ENCODE measurements at regions not wholly inside any gene's neighbourhood (a gene's known extent, or its start where the extent isn't known, plus 50 kb on each side); places are given as distances from the start of the nearest gene placed in this dataset.

DNA sequence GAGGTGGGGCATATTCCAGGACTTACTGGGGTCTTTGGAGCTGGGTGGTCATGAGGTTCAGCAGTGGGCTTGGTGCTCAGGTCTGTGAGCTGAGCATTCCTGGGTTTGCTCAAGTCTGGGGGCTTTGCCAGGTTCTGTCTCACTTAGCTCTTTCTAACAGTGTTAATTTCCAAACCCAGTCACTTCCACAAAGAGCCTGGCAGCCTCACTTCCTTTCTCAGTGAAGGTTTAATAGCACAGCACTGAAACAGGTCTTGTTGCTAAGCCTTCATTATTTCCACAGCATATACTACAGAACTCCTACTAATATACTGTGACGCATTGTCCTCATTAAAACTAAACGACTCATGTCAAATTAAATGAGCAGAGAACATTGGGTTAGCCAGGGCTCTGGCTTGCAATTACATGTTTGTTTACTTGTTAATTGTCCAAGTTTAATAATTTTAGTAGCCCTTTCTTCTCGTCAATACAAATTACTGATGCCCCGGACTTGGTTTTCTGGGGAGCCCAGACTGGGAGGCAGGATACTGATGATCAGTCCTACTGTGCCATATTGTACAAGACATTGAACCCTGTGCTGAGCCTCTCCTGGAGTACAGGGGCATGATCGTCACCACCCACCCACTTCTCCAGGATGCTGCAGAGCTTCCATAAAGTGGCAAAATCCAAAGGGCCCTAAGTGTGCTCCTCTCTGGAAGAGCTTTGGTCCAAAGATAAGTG lies 170.7 kb downstream of the IER5 start:
- H3K4me3 ChIP-seq (ENCODE audit: low read depth, low read length): no peak overlapping the region
- no peak for DNase-seq (ENCODE audit: low read depth)
- TF ChIP-seq, protein P1, sequence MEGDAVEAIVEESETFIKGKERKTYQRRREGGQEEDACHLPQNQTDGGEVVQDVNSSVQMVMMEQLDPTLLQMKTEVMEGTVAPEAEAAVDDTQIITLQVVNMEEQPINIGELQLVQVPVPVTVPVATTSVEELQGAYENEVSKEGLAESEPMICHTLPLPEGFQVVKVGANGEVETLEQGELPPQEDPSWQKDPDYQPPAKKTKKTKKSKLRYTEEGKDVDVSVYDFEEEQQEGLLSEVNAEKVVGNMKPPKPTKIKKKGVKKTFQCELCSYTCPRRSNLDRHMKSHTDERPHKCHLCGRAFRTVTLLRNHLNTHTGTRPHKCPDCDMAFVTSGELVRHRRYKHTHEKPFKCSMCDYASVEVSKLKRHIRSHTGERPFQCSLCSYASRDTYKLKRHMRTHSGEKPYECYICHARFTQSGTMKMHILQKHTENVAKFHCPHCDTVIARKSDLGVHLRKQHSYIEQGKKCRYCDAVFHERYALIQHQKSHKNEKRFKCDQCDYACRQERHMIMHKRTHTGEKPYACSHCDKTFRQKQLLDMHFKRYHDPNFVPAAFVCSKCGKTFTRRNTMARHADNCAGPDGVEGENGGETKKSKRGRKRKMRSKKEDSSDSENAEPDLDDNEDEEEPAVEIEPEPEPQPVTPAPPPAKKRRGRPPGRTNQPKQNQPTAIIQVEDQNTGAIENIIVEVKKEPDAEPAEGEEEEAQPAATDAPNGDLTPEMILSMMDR (conservative IDR thresholded peaks at IDR 0.05; ENCODE audit: low read depth, low read length): no peak

DNA sequence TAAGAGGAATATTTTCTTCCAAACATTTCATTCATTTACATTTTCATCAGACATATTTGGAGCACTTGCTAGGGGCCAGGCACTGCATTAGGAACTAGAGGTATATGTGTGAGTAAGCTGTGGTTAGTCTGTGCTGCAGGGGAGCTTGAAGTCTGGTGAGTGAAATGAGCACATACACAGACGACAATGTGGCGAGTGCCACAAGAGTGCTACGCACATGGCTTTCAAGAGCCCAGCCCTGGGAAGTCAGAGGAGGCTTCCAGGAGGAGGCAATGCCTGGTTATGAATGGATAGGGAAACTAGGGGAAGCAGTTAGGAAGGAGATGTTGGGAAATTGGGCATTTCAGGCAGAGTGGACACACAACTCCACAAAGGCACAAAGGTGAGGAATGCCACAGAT lies 171.8 kb downstream of the IER5 start:
- no peak for DNase-seq (ENCODE audit: low read depth)
- TF ChIP-seq, protein P1 (conservative IDR thresholded peaks at IDR 0.05; ENCODE audit: low read depth, low read length): no peak
- no peak overlapping the region for H3K4me3 ChIP-seq (ENCODE audit: low read depth, low read length)

DNA sequence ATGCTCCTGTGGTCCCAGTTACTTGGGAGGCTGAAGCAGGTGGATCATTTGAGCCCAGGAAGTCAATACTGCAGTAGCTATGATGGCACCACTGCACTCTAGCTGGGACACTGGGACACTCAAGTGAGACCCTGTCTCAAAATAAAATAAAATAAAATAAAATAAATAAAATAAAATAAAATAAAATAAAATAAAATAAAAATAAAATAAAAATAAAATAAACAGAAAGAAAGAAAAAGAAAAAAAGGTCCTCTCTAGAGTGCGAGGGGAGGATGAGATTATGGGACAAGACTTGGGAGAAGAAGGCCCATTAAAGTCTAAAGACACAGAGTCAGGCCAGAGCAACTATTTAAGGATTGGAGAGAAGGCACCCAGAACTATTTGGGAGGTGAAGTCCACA lies 172.5 kb downstream of the IER5 start:
- no peak overlapping the region for H3K4me3 ChIP-seq (ENCODE audit: low read depth, low read length)
- TF ChIP-seq, protein P1 (conservative IDR thresholded peaks at IDR 0.05; ENCODE audit: low read depth, low read length): no peak
- DNase-seq (ENCODE audit: low read depth): no peak

DNA sequence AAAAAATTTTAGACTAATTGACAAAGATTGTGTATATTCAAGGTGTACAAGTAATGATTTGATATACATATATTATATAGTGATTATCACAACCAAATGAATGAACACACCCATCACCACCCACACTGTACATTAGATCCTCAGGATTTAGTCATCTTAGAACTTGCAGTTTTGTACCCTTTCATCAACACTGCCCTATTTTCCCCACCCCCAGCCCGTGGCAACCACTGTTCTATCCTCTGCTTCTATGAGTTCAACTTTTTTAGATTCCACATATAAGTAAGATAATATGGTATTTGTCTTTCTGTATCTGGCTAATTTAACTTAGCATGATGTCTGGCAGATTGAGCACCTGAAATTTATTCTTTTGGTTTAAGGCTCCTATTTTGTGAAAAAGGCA lies 173.6 kb downstream of the IER5 start:
- no peak for DNase-seq (ENCODE audit: low read depth)
- TF ChIP-seq, protein P1 (conservative IDR thresholded peaks at IDR 0.05; ENCODE audit: low read depth, low read length): no peak
- no peak overlapping the region for H3K4me3 ChIP-seq (ENCODE audit: low read depth, low read length)

DNA sequence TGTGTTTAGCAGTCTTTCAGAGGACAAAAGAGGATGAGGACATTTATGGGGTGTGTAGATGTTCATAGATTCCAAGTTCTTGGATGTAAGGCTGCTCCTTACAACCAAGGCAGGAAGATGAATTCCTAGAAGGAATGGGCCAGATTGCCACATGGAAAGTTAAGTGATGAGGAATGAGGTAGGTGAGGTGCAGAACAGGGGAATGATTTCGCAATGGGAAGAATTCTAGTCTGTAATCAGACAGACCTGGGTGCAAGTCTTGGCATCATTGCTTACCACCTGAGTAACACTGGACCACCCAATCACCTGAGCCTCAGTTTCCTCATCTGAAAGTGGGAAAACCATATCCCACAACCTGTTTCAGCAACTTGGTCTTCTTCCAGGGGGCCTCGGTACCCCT lies 174.9 kb downstream of the IER5 start:
- no peak overlapping the region for H3K4me3 ChIP-seq (ENCODE audit: low read depth, low read length)
- DNase-seq (ENCODE audit: low read depth): no peak
- TF ChIP-seq, protein P1 (conservative IDR thresholded peaks at IDR 0.05; ENCODE audit: low read depth, low read length): no peak

DNA sequence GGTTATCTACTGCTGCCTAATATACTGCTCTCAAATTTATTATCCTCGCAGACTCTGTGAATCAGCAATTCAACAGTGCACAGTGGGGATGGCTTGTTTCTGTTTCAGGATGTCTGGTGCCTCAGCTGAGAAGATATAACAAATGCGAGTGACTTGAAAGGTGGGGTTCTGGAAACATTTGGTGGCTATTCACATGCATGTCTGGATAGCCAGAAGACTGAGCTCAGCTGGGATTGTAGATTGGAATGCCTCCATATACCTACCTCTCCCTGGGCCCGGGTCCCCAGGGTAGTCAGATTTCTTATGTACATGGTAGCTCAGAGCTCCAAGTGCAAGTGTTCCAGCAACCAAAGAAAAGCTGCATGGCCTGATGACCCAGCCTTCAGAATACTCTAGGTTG lies 176.3 kb downstream of the IER5 start:
- H3K4me3 ChIP-seq (ENCODE audit: low read depth, low read length): no peak overlapping the region
- TF ChIP-seq, protein P1 (conservative IDR thresholded peaks at IDR 0.05; ENCODE audit: low read depth, low read length): no peak
- no peak for DNase-seq (ENCODE audit: low read depth)

DNA sequence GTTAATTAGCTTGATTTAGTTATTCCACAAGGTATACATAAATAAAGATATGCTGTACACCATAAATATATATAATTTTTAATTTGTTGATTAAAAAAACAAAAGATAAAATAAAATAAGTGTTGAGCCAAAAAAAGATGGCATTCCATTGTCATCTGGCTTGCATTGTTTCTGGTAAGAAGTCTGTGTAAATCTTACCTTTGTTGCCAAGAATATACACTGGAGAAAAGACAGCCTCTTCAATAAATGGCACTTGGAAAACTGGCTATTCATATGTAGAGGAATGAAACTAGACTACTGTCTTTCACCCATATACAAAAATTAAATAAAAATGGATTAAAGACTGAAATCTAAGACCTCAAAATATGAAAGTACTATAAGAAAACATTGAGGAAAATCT lies 196.5 kb downstream of the IER5 start:
- no peak for DNase-seq (ENCODE audit: low read depth)
- TF ChIP-seq, protein P1 (conservative IDR thresholded peaks at IDR 0.05; ENCODE audit: low read depth, low read length): no peak
- no peak overlapping the region for H3K4me3 ChIP-seq (ENCODE audit: low read depth, low read length)
